ENCODE measurements at regions not wholly inside any gene's neighbourhood (a gene's known extent, or its start where the extent isn't known, plus 50 kb on each side); places are given as distances from the start of the nearest gene placed in this dataset.
A peak's percentile ranks its signal among the peaks of the same experiment; 100 is the strongest.

GRCh38 chr1:195434566-195435203, 1173.6 kb downstream of the KCNT2 start (continued):
- TF ChIP-seq CBX3 (IDR thresholded peaks at IDR 0.05; ENCODE audit: borderline replicate concordance in 1 of 2, low read length in 2 of 2), result no peak

GRCh38 chr1:195430826-195431225, 1177.4 kb downstream of the KCNT2 start:
- Histone ChIP-seq H3K9me3 (replicated peaks; ENCODE audit: control insufficient read depth, insufficient read depth, low read depth, low read length) (no peaks in the 10 kb centered on the region), H3K4me2 (ENCODE audit: insufficient read depth, low read length) (no peak overlapping the region), H3K9me1 (ENCODE audit: control insufficient read depth, insufficient read depth, low read length) (no peaks in the 10 kb centered on the region), H3K9ac (ENCODE audit: insufficient read depth in 1 of 2, low read depth in 2 of 2, low read length in 2 of 2) (no peak overlapping the region), H3K27ac (ENCODE audit: extremely low read depth, low read depth, low read length) (no peak overlapping the region), H4K20me1 (replicated peaks; ENCODE audit: control insufficient read depth, insufficient read depth, low read length) (no peaks in the 10 kb centered on the region), H3K79me2 (ENCODE audit: control insufficient read depth, insufficient read depth, low read length) (no peaks in the 10 kb centered on the region), H2AFZ (ENCODE audit: low read depth, low read length) (no peak overlapping the region), H3K27me3 (ENCODE audit: control insufficient read depth in 2 of 2, insufficient read depth in 2 of 2, low read length in 2 of 2) (no peaks in the 10 kb centered on the region), H3K4me1 (replicated peaks in 1 of 2; ENCODE audit: control insufficient read depth in 2 of 2, insufficient read depth in 2 of 2, low read length in 2 of 2) (no peaks in the 10 kb centered on the region), H3K4me3 (no peak overlapping the region), H3K36me3 (ENCODE audit: control insufficient read depth, insufficient read depth, low read length) (no peaks in the 10 kb centered on the region)
- TF ChIP-seq RCOR1 (IDR thresholded peaks at IDR 0.05; ENCODE audit: borderline replicate concordance in 1 of 2, low read depth in 2 of 2, low read length in 2 of 2) (no peak), HEY1 (CRISPR knock-in tag; IDR thresholded peaks at IDR 0.05; ENCODE audit: borderline replicate concordance) (no peak), ZNF316 (IDR thresholded peaks at IDR 0.05) (peak; percentile 16; the same call in 1 of the 2 replicates), FOXJ3 (CRISPR knock-in tag; IDR thresholded peaks at IDR 0.05) (no peak), HCFC1 (IDR thresholded peaks at IDR 0.05; ENCODE audit: low read depth, low read length) (no peak)
- in situ Hi-C loops (cut with MboI) (no loop called here), intact Hi-C loops (cut with micrococcal nuclease) (no loop called here)
- DNase-seq (ENCODE audit: extremely low read depth in 1 of 4, low spot score in 3 of 4) (no peak), FAIRE-seq (no peak), ATAC-seq (no peak)
- WGBS (ENCODE audit: insufficient coverage, low coverage, missing lambda C conversion rate), result 29% methylated on average over 1 of the region's 1 CpG
- BruUV-seq (replicated peaks), result no TSS peak
- POLR2A ChIA-PET, result no interaction called here
- CTCF ChIA-PET (ENCODE audit: low intra/inter-chr PET ratio), result no interaction called here

Measured in K562 (cell line).